Pons (tissue), 1 donor: ENCODE measurements at regions not wholly inside any gene's neighbourhood (a gene's known extent, or its start where the extent isn't known, plus 50 kb on each side); places are given as distances from the start of the nearest gene placed in this dataset.
"Not testable (repeated sequence)": the region's sequence is repeated elsewhere in the genome, so short reads cannot be mapped to it uniquely, and the experiment has no call there.

Source experiments
- DNase-seq: peaks from one replicate; pipeline ENCODE4 v3.0.0-alpha.2; 2016; ENCODE audit warnings: low spot score

GRCh38 chr5:34447424-34447823 lies 208.7 kb upstream of the RAI14 start:
- DNase-seq = no peak

- no peak for DNase-seq
These were observed 206.5 kb upstream of the RAI14 start for GRCh38 chr5:34449639-34450038.

- no peak for DNase-seq
These were observed 205.8 kb upstream of the RAI14 start for GRCh38 chr5:34450338-34450737.

- no peak for DNase-seq
These were observed 203.8 kb upstream of the RAI14 start for GRCh38 chr5:34452170-34452828.

GRCh38 chr5:34455098-34455497 lies 201.0 kb upstream of the RAI14 start:
- DNase-seq = no peak

- no peak for DNase-seq
These were observed 196.2 kb upstream of the RAI14 start for GRCh38 chr5:34459908-34460307.

GRCh38 chr5:34460496-34460895 lies 195.6 kb upstream of the RAI14 start:
- no peak for DNase-seq

GRCh38 chr5:34464829-34465228 lies 191.3 kb upstream of the RAI14 start:
- no peak for DNase-seq

- DNase-seq = peak; percentile 70
These were observed 190.8 kb upstream of the RAI14 start for GRCh38 chr5:34465301-34465700.

GRCh38 chr5:34466519-34467388 lies 189.4 kb upstream of the RAI14 start:
- not testable (repeated sequence) for DNase-seq

GRCh38 chr5:34467436-34467835 lies 188.7 kb upstream of the RAI14 start:
- no peak for DNase-seq

GRCh38 chr5:34467984-34468383 lies 188.1 kb upstream of the RAI14 start:
- not testable (repeated sequence) for DNase-seq

- DNase-seq = no peak
These were observed 186.2 kb upstream of the RAI14 start for GRCh38 chr5:34469971-34470370.

GRCh38 chr5:34474573-34475021 lies 181.5 kb upstream of the RAI14 start:
- DNase-seq = peak; percentile 84

- no peak for DNase-seq
These were observed 180.7 kb upstream of the RAI14 start for GRCh38 chr5:34475249-34475966.

GRCh38 chr5:34476941-34477565 lies 179.1 kb upstream of the RAI14 start:
- no peak for DNase-seq

- DNase-seq = no peak
These were observed 175.2 kb upstream of the RAI14 start for GRCh38 chr5:34480810-34481528.

- DNase-seq = peak; percentile 89
These were observed 172.6 kb upstream of the RAI14 start for GRCh38 chr5:34483442-34484033.

GRCh38 chr5:34484216-34484920 lies 171.8 kb upstream of the RAI14 start:
- peak; percentile 59 for DNase-seq

- DNase-seq = peak; percentile 52
These were observed 170.4 kb upstream of the RAI14 start for GRCh38 chr5:34485768-34486030.
